ENCODE measurements at regions not wholly inside any gene's neighbourhood (a gene's known extent, or its start where the extent isn't known, plus 50 kb on each side); places are given as distances from the start of the nearest gene placed in this dataset.
"Not testable (repeated sequence)": the region's sequence is repeated elsewhere in the genome, so short reads cannot be mapped to it uniquely, and the experiment has no call there.

GRCh38 chr5:16304846-16305245 is 125.3 kb upstream of the MARCHF11 start:
- DNase-seq (ENCODE audit: low read depth), result peak; percentile 65

- DNase-seq (ENCODE audit: low read depth), result no peak
Observed at GRCh38 chr5:16296946-16297345, 117.4 kb upstream of the MARCHF11 start.

- DNase-seq (ENCODE audit: low read depth), result no peak
Observed at GRCh38 chr5:16291894-16292293, 112.3 kb upstream of the MARCHF11 start.

GRCh38 chr5:16291474-16291873 is 111.9 kb upstream of the MARCHF11 start:
- DNase-seq (ENCODE audit: low read depth), result no peak

GRCh38 chr5:16283791-16284190 is 104.2 kb upstream of the MARCHF11 start:
- DNase-seq (ENCODE audit: low read depth), result no peak

GRCh38 chr5:16276859-16277258 is 97.3 kb upstream of the MARCHF11 start:
- DNase-seq (ENCODE audit: low read depth), result not testable (repeated sequence)

- no peak for DNase-seq (ENCODE audit: low read depth)
Observed at GRCh38 chr5:16271851-16272250, 92.3 kb upstream of the MARCHF11 start.

- peak; percentile 6 for DNase-seq (ENCODE audit: low read depth)
Observed at GRCh38 chr5:16265141-16265540, 85.5 kb upstream of the MARCHF11 start.

- DNase-seq (ENCODE audit: low read depth), result no peak
Observed at GRCh38 chr5:16260000-16260399, 80.4 kb upstream of the MARCHF11 start.

GRCh38 chr5:16253856-16254255 is 74.3 kb upstream of the MARCHF11 start:
- DNase-seq (ENCODE audit: low read depth), result no peak

GRCh38 chr5:16245956-16246355 is 66.4 kb upstream of the MARCHF11 start:
- no peak for DNase-seq (ENCODE audit: low read depth)

- DNase-seq (ENCODE audit: low read depth), result no peak
Observed at GRCh38 chr5:16245249-16245648, 65.7 kb upstream of the MARCHF11 start.

GRCh38 chr5:16238018-16238417 is 58.4 kb upstream of the MARCHF11 start:
- DNase-seq (ENCODE audit: low read depth), result no peak

- no peak for DNase-seq (ENCODE audit: low read depth)
Observed at GRCh38 chr5:16234598-16234997, 55.0 kb upstream of the MARCHF11 start.

GRCh38 chr5:16233730-16234129 is 54.1 kb upstream of the MARCHF11 start:
- no peak for DNase-seq (ENCODE audit: low read depth)

- no peak for DNase-seq (ENCODE audit: low read depth)
Observed at GRCh38 chr5:16229357-16229940, 49.9 kb upstream of the MARCHF11 start.

All from RPMI7951 (cell line).